ENCODE measurements at regions not wholly inside any gene's neighbourhood (a gene's known extent, or its start where the extent isn't known, plus 50 kb on each side); places are given as distances from the start of the nearest gene placed in this dataset.

- Histone ChIP-seq H3K27me3 (ENCODE audit: control insufficient read depth, insufficient read depth, low read length) (no peaks in the 10 kb centered on the region), H3K4me3 (ENCODE audit: low read depth, low read length) (no peak overlapping the region), H3K27ac (ENCODE audit: low read depth, low read length) (no peak overlapping the region), H3K9me3 (ENCODE audit: control insufficient read depth, insufficient read depth, low read length) (peaks cover 15% of the 10 kb centered on the region)
- CTCF ChIA-PET, result no interaction called here
- TF ChIP-seq CTCF (IDR thresholded peaks at IDR 0.05; ENCODE audit: low read depth, low read length), result no peak
- POLR2A ChIA-PET, result no interaction called here
- DNase-seq (ENCODE audit: low read depth, low spot score), result no peak
Measured at GRCh38 chr2:49798570-49798969, 644.3 kb upstream of the FSHR start.

- H3K27me3 ChIP-seq (ENCODE audit: control insufficient read depth, insufficient read depth, low read length), result no peaks in the 10 kb centered on the region
- no peak overlapping the region for H3K27ac ChIP-seq (ENCODE audit: low read depth, low read length)
- ChIA-PET CTCF (no interaction called here), POLR2A (no interaction called here)
- H3K9me3 ChIP-seq (ENCODE audit: control insufficient read depth, insufficient read depth, low read length), result peaks cover 12% of the 10 kb centered on the region
- no peak overlapping the region for H3K4me3 ChIP-seq (ENCODE audit: low read depth, low read length)
- no peak for TF ChIP-seq CTCF (IDR thresholded peaks at IDR 0.05; ENCODE audit: low read depth, low read length)
- DNase-seq (ENCODE audit: low read depth, low spot score), result no peak
Measured at GRCh38 chr2:49796266-49796665, 642.0 kb upstream of the FSHR start.

GRCh38 chr2:49794396-49794795, 640.1 kb upstream of the FSHR start:
- no peak for DNase-seq (ENCODE audit: low read depth, low spot score)
- ChIA-PET POLR2A (no interaction called here), CTCF (no interaction called here)
- Histone ChIP-seq H3K9me3 (ENCODE audit: control insufficient read depth, insufficient read depth, low read length) (peaks cover 8% of the 10 kb centered on the region; the same call in 1 of the 2 replicates), H3K27me3 (ENCODE audit: control insufficient read depth, insufficient read depth, low read length) (no peaks in the 10 kb centered on the region), H3K27ac (ENCODE audit: low read depth, low read length) (no peak overlapping the region), H3K4me3 (ENCODE audit: low read depth, low read length) (no peak overlapping the region)
- TF ChIP-seq CTCF (IDR thresholded peaks at IDR 0.05; ENCODE audit: low read depth, low read length), result no peak

GRCh38 chr2:49788300-49788699, 634.0 kb upstream of the FSHR start:
- no peak for TF ChIP-seq CTCF (IDR thresholded peaks at IDR 0.05; ENCODE audit: low read depth, low read length)
- CTCF ChIA-PET, result no interaction called here
- POLR2A ChIA-PET, result no interaction called here
- no peaks in the 10 kb centered on the region for H3K27me3 ChIP-seq (ENCODE audit: control insufficient read depth, insufficient read depth, low read length)
- H3K27ac ChIP-seq (ENCODE audit: low read depth, low read length), result no peak overlapping the region
- H3K4me3 ChIP-seq (ENCODE audit: low read depth, low read length), result no peak overlapping the region
- peaks cover 22% of the 10 kb centered on the region for H3K9me3 ChIP-seq (ENCODE audit: control insufficient read depth, insufficient read depth, low read length)
- DNase-seq (ENCODE audit: low read depth, low spot score), result no peak

- POLR2A ChIA-PET, result no interaction called here
- no peak overlapping the region for H3K27ac ChIP-seq (ENCODE audit: low read depth, low read length)
- no peak overlapping the region for H3K4me3 ChIP-seq (ENCODE audit: low read depth, low read length)
- H3K9me3 ChIP-seq (ENCODE audit: control insufficient read depth, insufficient read depth, low read length), result peaks cover 10% of the 10 kb centered on the region; the same call in 1 of the 2 replicates
- no peak for TF ChIP-seq CTCF (IDR thresholded peaks at IDR 0.05; ENCODE audit: low read depth, low read length)
- CTCF ChIA-PET, result no interaction called here
- no peak for DNase-seq (ENCODE audit: low read depth, low spot score)
- no peaks in the 10 kb centered on the region for H3K27me3 ChIP-seq (ENCODE audit: control insufficient read depth, insufficient read depth, low read length)
Measured at GRCh38 chr2:49780949-49781348, 626.6 kb upstream of the FSHR start.

Measured in AG04450 (cell line).